ENCODE measurements at regions not wholly inside any gene's neighbourhood (a gene's known extent, or its start where the extent isn't known, plus 50 kb on each side); places are given as distances from the start of the nearest gene placed in this dataset.

GRCh38 chr17:13128676-13129075 lies 110.8 kb upstream of the ELAC2 start:
- Histone ChIP-seq H3K23me2 (ENCODE audit: low read depth, low read length) (no peaks in the 10 kb centered on the region), H2BK120ac (replicated peaks; ENCODE audit: low read depth, low read length) (no peak overlapping the region), H3K4me1 (replicated peaks in 1 of 4; ENCODE audit: control insufficient read depth in 3 of 4, insufficient read depth in 4 of 4, low read length in 3 of 4) (no peaks in the 10 kb centered on the region), H3K9ac (replicated peaks in 1 of 4; ENCODE audit: extremely low read depth in 1 of 4, low read depth in 3 of 4, low read length in 3 of 4) (no peak overlapping the region), H4K5ac (ENCODE audit: insufficient read length, low read depth, low read length) (no peak overlapping the region), H3K18ac (ENCODE audit: extremely low read depth, low read length) (no peak overlapping the region), H3K79me2 (ENCODE audit: control insufficient read depth in 1 of 2, insufficient read depth in 2 of 2, low read length in 2 of 2) (no peaks in the 10 kb centered on the region), H3K27me3 (replicated peaks in 1 of 4; ENCODE audit: control insufficient read depth in 3 of 4, extremely low read depth in 1 of 4, insufficient read depth in 3 of 4, low read length in 3 of 4) (no peaks in the 10 kb centered on the region), H3K79me1 (ENCODE audit: low read depth, low read length) (no peaks in the 10 kb centered on the region), H2BK20ac (ENCODE audit: low read length) (no peak overlapping the region), H3K14ac (ENCODE audit: insufficient read length) (no peak overlapping the region), H3K9me3 (ENCODE audit: insufficient read depth in 2 of 2, low read depth in 1 of 2, low read length in 1 of 2) (no peaks in the 10 kb centered on the region), H2BK5ac (ENCODE audit: low read depth, low read length) (no peak overlapping the region), H3K27ac (ENCODE audit: low read depth, low read length) (no peak overlapping the region), H2BK12ac (ENCODE audit: low read depth, low read length) (no peak overlapping the region), H3K56ac (replicated peaks; ENCODE audit: insufficient read length, low read depth, low read length) (no peak overlapping the region), H2AK5ac (ENCODE audit: low read depth, low read length) (no peak overlapping the region), H3K23ac (ENCODE audit: insufficient read length) (no peak overlapping the region), H4K91ac (replicated peaks; ENCODE audit: insufficient read length, low read length) (no peak overlapping the region), H4K8ac (ENCODE audit: extremely low read depth, insufficient read depth, low read length) (no peak overlapping the region), H3K4me2 (ENCODE audit: insufficient read depth in 1 of 2, low read depth in 2 of 2, low read length in 2 of 2) (no peak overlapping the region), H4K20me1 (replicated peaks in 1 of 2; ENCODE audit: control insufficient read depth in 1 of 2, insufficient read depth in 2 of 2, low read length in 2 of 2) (no peaks in the 10 kb centered on the region), H3K4me3 (ENCODE audit: extremely low read depth in 1 of 4, insufficient read depth in 2 of 4, low read depth in 3 of 4, low read length in 4 of 4) (no peak overlapping the region), H3K4ac (replicated peaks; ENCODE audit: insufficient read length, low read depth, low read length) (no peak overlapping the region), H2BK15ac (ENCODE audit: low read length) (no peak overlapping the region), H3K36me3 (ENCODE audit: control insufficient read depth in 2 of 4, insufficient read depth in 4 of 4, low read length in 3 of 4) (no peaks in the 10 kb centered on the region), H2AFZ (ENCODE audit: low read length) (no peak overlapping the region)
- DNase-seq (ENCODE audit: low read depth in 1 of 2, low spot score in 2 of 2) (no peak), FAIRE-seq (no peak)
- CTCF ChIA-PET (ENCODE audit: partially characterized antibody): interaction anchor here (1.6 kb wide), 1 partner anchor 98 kb away, joined by 6 read pairs; no protein-coding TSS in a partner anchor
- 93% methylated on average over 1 of the region's 1 CpG; no CpG with 5 or more reads in 1 of the 2 experiments for WGBS, 2 experiments (ENCODE audit: extremely low coverage in 1 of 2, insufficient coverage in 1 of 2, insufficient read length in 1 of 2, insufficient replicate concordance in 2 of 2, low coverage in 1 of 2, low lambda C conversion rate in 2 of 2, missing lambda C conversion rate in 1 of 2)
- POLR2A ChIA-PET (ENCODE audit: partially characterized antibody): interaction anchor here (0.6 kb wide), 1 partner anchor 149 kb away, joined by 3 read pairs; no protein-coding TSS in a partner anchor
- TF ChIP-seq MAFK (IDR thresholded peaks at IDR 0.05; ENCODE audit: low read depth, low read length) (no peak), SAP30 (IDR thresholded peaks at IDR 0.05; ENCODE audit: insufficient read depth, insufficient replicate concordance, low read length) (no peak), TAF1 (IDR thresholded peaks at IDR 0.05; ENCODE audit: low read depth, low read length) (no peak), RBBP5 (IDR thresholded peaks at IDR 0.05; ENCODE audit: borderline replicate concordance, low read depth, low read length) (no peak), CEBPB (IDR thresholded peaks at IDR 0.05; ENCODE audit: low read depth, low read length) (no peak), POLR2AphosphoS5 (IDR thresholded peaks at IDR 0.05; ENCODE audit: low read depth, low read length) (no peak), CTBP2 (IDR thresholded peaks at IDR 0.05; ENCODE audit: borderline replicate concordance, insufficient read depth, insufficient read length, low read length) (no peak), SP2 (IDR thresholded peaks at IDR 0.05; ENCODE audit: low read length) (no peak), SUZ12 (IDR thresholded peaks at IDR 0.05; ENCODE audit: low read length) (no peak), JUND (IDR thresholded peaks at IDR 0.05; ENCODE audit: low read length) (no peak), POU5F1 (IDR thresholded peaks at IDR 0.05; ENCODE audit: low read depth, low read length) (no peak), ASH2L (IDR thresholded peaks at IDR 0.05; ENCODE audit: low read length) (no peak), FOSL1 (IDR thresholded peaks at IDR 0.05; ENCODE audit: insufficient read depth, low read depth, low read length) (no peak), ATF2 (IDR thresholded peaks at IDR 0.05; ENCODE audit: low read length) (no peak)
